ENCODE measurements at regions not wholly inside any gene's neighbourhood (a gene's known extent, or its start where the extent isn't known, plus 50 kb on each side); places are given as distances from the start of the nearest gene placed in this dataset.

- TF ChIP-seq CTCF (conservative IDR thresholded peaks at IDR 0.05; ENCODE audit: low read depth in 2 of 2) (no peak), ZNF462 (CRISPR knock-in tag; IDR thresholded peaks at IDR 0.05) (no peak), REST (IDR thresholded peaks at IDR 0.05; ENCODE audit: unreplicated experiment) (no peak), EZH2 (IDR thresholded peaks at IDR 0.05; ENCODE audit: low read depth, unreplicated experiment) (no peak), EZH2phosphoT487 (IDR thresholded peaks at IDR 0.05; ENCODE audit: unreplicated experiment) (no peak), POLR2AphosphoS5 (IDR thresholded peaks at IDR 0.05; ENCODE audit: low read depth) (no peak), ZNF114 (CRISPR knock-in tag; IDR thresholded peaks at IDR 0.05) (no peak), NANOG (IDR thresholded peaks at IDR 0.05; ENCODE audit: borderline replicate concordance) (no peak), CREB1 (CRISPR knock-in tag; IDR thresholded peaks at IDR 0.05; ENCODE audit: low read depth) (no peak)
These were observed 207.6 kb upstream of the PARD3B start for GRCh38 chr2:204337638-204338037.

Data from GM23338 (cell line).